ENCODE measurements at regions not wholly inside any gene's neighbourhood (a gene's known extent, or its start where the extent isn't known, plus 50 kb on each side); places are given as distances from the start of the nearest gene placed in this dataset.

DNA sequence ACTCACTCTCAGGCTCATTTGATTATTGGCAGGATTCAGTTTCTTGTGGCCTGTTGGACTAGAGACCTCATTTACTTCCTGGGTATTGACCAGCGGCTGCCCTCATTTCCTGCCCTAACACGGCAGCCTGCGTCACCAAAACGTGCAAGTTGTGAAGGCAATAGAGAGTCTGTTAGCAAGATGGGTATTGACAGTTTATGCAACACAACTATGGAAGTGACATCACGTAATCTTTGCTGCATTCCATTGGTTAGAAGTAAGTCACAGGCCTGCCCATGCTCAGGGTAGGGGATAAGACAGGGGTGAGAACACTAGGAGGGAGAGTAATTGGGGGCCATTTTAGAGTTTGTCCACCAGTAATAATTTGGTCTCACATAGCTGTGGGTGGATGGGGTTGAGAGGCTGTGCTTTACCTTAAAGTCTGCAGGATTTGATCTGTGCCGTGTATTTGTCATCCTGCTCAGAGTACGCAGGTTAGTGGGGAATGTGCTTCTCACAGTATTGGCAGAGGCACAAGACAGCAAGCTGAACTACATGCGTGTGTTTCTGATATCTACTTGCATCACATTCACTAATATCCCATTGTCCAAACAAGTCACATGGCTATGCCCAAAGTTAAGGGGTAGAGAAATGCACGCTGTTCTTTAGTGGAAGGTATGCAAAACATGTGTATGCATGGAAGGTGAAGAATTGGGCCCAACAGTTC is 83.3 kb downstream of the EDEM1 start:
- DNase-seq = no peak

DNA sequence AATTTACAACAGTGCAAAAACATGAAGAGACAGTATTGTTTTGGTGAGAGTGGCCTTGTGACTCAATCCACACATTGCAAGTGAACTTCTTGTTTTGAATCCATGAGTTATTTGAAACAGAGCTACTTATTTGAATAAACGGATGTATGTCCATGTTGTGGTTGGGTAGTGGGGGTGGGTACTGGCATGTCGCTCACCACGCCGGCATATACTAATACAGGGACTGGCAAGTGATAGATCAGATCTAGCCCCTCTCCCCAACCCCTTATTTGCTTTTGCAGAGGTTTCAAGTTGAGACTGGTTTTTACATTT is 83.8 kb downstream of the EDEM1 start:
- no peak for DNase-seq

DNA sequence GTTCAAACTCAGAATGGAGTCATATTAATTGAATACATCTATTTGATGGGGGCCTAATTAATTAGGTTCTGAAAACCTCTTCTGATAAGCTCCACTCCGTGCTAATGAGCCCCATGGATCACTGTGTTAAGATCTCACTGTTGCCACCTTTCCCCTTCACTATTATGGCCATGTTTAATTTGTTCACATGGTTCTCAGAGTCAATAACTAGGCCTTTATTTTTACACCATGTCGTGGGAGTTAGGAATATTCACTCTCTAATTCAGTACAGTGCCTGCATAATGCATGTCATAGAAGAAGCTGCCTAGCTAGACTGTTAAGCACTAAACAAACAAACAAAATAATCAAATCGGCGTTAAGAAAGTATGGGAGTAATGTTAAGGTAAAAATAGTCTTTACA is 84.9 kb downstream of the EDEM1 start:
- DNase-seq = no peak

DNA sequence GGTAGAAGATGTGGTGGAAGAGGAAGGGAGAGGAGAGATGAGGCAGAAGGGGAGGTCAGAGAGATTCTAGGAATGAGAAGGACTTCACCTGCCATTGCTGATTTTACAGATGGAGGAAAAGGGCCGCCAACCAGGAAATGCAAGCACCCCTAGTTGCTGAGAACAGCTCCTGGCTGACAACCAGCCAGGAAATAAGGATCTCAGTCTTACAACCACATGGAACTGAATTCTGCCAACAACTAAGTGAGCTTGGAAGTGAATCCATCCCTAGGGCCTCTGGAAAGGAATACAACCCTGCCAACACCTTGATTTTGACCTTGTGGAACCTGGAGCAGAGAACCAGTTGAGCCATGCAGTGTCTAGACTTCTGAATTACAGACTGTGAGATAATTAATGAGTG is 86.6 kb downstream of the EDEM1 start:
- DNase-seq = no peak

DNA sequence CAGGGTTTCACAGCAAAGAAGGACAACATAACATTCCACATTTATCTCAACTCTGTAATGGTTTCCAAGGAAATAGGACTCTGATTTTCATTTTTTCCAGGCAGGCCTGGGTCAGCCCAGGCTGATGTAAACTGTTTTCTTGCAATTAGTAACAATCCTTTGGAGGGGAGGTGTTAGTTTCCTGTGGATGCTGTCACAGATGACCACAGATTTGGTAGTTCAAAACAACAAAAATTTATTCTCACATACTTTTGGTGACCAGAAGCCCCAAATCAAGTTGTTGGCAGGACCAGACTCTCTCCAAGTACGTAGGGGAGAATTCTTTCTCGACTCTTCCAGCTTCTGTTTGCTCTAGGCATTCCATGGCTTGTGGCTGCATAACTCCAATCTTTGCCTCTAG is 88.0 kb downstream of the EDEM1 start:
- no peak for DNase-seq

DNA sequence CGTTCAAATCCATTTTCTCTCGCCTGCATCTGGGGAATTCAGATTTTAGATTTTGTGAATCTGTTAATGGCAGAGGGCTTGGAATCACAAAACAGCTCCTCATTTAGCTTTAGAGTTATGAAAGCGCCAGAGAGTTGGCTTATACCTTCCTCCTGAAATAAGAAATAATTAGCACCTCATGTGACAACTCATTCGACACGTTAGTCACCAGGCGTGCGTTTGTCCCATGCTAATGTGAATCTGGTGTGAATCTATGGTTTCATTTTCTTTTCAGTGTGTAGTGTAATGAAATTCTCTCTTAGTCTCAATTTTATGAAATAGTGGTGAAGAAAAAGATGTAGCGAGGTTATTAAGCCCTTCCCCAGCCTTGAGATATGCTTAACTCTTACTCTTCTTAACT is 89.4 kb downstream of the EDEM1 start:
- no peak for DNase-seq

DNA sequence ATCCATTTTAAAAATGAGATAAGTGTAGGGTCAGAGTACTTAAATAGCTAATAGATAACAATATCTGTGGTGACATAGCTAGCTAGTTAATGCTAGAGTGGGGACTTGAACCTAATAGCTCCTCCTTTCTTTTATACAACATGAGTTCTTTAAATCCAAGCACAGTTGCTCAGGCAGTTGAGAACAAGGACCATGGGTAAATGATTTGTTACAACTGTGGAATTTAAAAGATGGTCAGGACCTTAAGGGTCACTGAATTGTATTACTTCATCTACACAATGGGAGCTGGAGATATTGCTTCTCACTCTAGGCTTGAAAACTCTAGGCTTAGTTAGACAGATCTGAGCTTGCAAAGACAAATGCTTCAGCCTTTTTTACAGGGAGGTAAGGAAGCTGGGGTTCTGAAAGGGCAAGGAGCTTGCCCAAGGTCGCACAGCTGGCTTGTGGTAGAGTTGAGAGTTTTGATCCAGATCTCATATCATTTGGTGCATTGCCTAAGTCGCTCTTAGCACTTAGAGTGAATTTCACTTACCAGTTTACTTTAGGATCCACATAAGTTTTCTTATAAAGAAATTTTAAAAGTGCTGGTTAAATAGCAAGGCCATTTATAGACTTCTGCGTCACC is 90.2 kb downstream of the EDEM1 start:
- no peak for DNase-seq

DNA sequence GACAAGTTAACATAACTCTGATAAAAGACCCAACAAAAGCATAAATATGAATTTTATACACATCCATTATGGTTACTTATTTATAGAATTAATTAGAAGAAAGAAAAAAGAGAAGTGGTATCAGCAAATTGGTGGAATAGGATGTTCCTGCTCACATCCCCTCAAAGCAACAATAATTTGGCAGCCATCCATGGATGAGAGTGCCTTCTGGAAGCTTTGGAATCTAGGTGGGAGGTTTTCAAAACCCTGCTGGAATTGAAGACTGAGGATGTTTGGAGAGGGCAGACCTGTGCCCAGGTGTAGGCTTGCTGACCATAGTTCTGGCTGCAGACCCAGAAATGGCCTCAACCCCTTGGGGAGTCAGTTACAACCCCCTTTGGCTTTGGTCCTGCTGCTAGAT is 91.2 kb downstream of the EDEM1 start:
- no peak for DNase-seq

DNA sequence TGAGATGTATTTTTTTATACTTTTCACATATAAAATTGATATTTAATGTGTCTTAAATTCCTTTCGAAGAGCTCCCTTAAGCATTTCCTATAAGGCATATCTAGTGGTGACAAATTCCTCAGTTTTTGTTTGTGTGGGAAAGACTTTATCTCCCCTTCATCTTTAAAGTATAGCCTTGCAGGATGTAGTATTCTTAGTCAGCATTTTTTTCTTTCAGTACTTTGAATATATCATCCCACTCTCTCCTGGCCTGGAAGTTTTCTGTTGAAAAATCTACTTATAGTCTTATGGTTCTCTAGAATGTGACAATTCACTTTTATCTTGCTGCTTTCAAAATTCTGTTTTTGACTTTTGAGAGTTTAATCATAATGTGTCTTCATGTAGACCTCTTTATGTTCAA is 95.2 kb downstream of the EDEM1 start:
- DNase-seq = no peak

DNA sequence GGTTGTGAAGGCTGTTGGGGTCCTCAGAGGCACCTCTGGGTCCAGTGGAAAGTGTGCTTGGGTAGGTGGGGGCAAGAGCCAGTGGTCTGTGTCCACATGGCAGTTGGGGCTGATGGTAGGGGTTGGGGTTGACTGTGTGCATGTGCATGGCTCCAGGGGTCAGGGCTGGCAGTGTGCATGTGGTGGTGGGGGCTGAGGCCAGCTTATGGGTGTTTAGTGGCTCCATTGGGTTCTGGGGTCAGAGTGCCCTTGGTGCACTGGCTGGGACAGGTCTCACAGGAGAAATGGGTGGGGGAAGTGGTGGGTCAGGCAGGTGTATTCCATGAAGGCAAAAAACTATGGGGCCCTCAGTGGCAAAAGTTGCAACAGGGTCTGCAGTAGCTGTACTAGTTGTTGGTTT is 97.9 kb downstream of the EDEM1 start:
- no peak for DNase-seq

DNA sequence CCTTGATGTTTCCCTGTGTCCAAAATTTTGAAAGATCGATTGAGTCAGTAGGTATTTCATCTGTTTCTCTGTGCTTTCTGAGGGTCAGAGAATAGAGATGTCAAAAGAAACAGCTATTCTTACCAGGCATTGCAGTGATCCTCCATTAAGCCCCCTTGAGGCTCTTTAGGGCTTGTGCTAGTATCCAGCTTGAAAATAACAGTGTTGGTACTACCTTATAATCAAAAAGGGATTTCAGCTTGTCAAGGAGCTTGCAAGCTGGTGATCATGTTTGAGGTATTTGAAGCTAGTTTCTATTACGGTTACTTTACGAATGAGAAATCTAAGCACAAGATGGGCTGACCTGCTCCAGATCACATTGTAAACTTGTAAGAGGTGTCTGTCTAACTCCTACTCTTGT is 103.4 kb downstream of the EDEM1 start:
- no peak for DNase-seq

DNA sequence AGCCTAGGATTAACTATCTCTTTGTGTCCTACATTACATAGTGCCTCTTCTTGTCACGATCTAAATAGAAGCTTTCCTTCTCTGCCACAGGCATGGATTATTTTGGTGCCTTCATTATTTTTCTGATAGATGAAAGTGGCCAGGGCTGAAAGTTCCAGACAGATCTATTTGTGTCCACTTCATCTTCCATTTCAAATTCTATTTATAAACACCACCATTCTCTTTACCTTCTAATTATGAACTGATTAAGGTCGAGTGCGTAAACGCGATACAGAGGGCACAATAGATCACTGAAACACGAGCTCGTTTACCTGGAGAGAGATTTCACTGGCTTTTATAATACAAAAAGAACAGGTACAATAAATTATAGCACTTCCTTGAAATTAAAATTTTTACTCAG is 105.0 kb downstream of the EDEM1 start:
- no peak for DNase-seq

DNA sequence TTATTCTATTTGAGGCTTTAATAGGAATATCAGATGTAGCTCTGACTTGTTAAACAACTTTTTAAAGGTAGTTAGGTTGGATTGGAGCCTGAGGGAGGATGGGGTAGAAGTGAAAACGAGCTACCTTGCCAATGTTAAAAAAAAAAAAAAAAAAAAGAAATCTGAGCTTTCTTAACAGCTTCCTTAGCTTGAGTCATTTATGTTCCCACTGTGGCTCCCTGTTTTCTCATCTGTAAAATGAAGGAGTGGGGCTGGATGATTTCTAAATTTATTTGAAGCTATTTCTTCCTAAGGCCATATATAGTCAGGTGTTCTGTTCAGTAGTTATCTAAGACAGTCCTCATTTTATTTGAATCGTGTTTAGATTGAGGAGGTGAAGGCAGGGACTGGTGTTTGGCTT is 105.7 kb downstream of the EDEM1 start:
- no peak for DNase-seq

DNA sequence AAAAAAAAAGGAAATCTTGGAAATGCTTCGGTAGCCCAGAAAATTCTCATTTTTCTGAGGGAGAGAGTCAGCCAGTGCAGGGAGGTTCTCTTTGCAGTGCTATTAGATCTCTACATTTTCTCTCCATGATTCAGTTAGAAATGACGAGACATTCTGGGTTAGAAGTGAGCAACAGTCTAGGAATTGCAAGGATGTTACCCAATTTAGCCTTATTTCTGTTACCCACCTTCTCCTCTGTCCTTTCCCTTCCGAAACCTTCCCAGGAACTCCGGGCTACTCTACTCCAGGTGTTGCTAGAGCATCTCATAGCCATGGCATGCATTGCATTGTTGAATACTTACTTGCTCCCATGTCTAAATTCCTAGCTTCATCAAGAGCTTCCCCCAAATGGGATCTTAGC is 106.8 kb downstream of the EDEM1 start:
- DNase-seq = no peak

DNA sequence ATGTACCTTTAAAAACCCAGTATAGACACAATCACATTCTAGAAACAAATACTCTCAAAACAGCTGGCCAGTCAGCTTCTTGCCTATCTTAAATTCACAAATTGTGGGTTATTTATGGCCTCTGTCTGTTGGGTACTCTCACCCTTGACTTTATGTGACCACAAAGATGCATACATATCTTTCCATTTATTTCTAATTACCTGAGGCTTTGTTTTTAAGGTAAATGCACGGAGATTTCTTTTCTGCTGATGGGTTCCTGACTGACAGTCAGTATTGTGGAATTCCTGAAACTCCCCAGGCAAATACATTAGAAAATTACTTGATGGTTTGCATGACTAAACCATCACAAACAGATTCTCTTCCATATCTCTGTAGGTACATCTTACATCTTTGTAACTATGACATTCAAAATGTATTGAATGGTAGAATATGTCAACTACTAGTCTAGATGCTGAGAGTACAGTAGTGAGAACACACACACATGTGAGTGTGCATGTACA is 107.7 kb downstream of the EDEM1 start:
- DNase-seq = no peak

DNA sequence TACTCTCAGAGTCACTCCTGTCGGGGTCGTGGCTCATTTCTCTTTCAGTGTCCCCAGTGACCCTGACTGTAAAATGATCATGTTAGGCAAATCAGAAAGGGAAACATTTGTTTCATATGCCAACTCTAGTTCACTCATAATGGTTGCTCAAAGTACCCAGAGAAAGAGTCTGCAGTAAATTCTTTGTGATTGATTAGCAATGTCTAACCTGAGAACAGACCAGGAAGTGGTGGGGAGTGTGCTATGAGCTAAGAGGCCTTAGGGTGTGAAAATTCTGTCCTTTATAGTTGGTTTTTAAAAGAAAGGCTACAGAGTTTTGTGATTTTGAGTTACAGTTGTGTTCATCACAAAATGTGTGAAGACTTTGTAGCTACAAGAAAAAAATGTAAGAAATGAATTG is 108.9 kb downstream of the EDEM1 start:
- DNase-seq = no peak

DNA sequence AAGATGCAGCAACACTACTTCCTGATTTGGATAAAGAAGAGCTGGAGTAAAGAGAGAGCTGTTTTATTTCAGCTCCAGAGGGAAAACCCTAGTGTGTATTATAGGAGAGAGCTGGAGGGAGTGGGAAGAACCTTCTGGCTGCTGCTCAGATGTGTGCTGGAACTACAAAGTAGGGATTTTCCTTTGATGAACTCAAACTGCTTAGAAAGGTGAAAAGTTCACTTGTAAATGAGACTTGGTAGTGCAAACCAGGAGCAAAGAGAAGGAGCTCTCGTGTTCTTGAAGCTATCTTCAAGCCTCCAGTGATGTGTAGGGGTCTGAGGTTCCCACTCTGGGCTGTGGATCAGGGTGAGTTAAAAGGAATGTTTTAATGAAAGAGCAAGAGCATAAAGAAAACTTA is 110.4 kb downstream of the EDEM1 start:
- no peak for DNase-seq

DNA sequence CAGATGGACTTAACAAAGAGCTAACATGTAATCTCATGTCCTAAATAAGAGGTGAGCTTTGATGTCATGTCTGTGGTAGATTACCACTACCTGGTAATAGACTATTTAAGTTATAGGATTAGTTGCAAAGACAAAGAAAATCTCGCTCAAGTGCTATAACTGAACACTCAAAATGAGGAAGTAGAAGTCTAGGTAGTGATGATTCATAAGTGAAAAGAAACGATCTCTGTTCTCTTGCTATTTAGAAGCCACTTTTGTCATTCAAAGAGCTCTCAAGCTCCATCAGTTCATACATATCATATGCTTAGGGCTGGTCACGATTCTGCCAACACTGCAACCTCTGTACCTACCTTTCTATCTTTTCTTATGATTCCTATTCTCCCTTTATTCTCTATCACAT is 110.9 kb downstream of the EDEM1 start:
- DNase-seq = no peak

DNA sequence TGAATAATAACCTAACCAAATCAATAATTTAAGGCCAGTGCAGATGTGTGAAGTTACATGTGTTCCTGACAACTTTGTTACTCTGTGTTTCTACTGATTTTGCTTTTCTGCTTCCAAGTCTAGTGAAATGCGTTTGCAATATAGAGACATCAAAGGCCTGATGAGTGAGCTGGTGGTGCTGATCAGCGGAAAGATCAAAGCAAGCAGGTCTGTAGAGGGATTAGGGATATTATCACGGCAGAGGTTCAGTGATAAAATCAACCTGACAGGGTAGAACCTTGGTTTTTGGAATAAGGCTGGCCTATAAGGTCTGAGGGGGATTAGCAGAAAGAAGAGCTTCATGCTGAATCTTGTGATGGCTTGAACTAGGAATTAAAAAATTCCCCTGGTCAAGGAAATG is 111.7 kb downstream of the EDEM1 start:
- no peak for DNase-seq

DNA sequence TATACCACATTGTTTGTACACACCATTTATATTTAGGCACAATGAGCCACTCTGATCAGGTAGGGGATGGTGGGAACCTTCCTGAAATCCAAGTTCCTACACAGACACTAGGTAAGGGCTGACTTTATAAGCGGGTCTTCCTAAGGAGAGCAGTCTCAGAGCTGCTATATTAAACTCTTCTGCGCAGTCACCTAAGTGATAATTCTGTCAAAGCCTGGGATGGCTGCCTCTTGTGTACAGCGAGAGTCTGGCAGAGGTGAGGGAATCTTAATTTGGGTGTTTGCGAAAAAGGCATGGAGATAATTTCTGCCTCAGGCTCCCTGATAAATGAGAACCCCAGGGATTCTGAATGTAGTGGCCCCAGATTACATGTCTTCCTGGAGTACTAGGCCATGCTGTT is 113.1 kb downstream of the EDEM1 start:
- no peak for DNase-seq

DNA sequence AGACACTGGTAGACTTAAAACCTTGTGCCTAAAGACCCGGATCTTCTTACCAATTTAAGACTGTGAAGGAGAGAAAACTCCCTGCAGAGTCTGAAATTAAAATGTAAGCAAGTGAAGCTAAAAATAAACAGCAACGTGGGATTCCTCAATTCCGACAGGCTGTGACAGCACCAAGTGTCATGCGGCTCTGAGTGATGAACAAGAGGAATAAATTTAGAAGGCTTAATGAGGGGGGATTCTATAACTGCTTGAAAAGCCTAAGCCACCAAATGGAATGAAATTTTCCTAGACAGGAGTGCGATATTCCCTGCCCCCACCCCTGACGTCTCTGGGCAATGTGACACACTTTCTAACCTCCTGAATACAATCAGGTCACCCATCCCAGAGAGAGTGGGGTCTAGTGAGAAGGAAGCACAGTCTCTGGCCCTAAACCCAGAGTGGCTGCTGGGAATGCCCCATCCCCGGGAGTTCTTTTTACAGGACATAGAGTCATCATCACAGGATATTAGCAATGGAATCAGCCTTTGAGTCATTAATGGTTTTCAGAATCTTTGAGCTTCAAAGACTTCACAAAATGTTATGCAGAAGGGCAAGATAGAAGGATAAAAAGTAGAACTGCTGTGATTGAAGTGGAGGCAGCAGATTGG is 114.3 kb downstream of the EDEM1 start:
- no peak for DNase-seq

DNA sequence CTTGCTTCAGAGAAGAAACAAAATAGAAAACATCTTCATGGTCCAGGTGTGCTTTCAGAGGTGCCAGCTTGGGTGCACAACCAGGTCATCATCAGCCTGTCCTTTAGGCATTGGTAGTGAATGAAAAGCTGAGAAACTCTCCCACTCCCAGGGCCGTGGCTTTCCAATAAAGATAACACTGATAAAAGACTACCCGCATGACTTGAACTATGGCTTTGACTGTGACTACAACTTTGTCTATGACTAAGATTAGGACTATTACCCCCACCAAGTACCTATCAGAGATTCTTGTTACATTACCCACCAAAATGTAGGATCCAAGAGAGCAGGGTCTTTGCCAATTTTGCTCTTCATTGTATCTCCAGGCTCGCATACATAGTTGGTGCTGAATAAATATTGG is 115.2 kb downstream of the EDEM1 start:
- DNase-seq = no peak

DNA sequence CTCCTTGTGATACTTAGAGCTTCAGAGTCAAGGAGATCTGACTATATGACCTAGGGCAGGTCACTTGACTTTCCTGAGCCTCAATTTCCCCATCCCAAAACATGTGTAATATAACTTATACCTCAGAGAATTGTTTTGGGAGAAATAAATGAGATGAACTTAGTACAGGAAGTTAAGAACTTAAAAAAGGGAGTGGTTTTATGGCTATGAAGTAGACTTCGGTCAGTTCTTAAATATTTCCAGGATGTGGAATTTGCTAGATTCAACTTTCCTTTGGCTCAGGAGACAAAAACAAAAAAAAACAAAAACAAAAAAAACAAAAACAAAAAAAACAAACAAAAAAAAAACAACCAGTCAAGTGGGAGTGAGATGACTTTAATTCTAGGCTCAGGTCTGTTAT is 116.7 kb downstream of the EDEM1 start:
- DNase-seq = no peak

DNA sequence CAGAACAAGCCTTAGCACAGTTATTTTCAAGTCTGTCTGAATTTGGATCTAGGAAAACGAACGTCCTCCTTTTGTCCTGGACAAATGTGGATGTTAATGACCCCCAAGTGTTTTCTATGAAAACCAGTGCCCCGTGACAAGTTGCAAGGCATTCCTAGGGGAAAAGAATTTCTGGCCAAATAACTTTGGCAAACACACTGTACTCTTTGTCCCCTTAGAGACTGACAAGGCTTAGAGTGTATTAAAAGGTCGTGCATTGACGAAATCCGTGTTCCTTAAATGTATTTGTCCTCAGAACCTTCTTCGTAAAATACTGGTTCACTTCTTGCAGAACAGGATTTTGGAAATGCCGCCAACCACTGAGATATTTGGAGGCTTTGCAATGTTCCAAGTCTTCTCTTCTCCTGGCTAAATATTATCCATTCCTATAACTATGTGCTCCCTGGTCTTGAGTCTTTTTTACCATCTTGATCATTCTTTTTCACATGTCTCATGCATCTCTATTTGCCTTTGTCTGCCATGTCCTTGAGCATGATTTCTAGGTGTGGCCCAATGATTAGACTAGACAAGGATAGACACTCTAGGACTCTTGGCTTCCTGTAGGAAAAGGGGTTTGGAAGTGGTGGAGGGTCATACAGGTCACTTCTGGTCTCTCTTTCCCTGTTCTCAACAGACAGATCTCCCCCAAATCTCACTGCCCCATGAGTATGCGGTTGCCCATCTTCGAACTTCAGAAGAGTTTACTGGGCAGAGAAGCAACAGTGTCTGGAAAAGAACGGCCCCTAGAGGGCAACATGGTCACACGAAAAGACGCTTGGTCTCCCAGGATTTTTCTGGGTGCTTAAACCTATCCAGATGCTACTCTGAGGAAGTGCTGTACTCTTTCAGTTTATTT is 117.5 kb downstream of the EDEM1 start:
- DNase-seq = peak in 1 of 2 experiments; percentile 48

Measured in SW 1271 (cell line).